ENCODE measurements at regions not wholly inside any gene's neighbourhood (a gene's known extent, or its start where the extent isn't known, plus 50 kb on each side); places are given as distances from the start of the nearest gene placed in this dataset.

DNA sequence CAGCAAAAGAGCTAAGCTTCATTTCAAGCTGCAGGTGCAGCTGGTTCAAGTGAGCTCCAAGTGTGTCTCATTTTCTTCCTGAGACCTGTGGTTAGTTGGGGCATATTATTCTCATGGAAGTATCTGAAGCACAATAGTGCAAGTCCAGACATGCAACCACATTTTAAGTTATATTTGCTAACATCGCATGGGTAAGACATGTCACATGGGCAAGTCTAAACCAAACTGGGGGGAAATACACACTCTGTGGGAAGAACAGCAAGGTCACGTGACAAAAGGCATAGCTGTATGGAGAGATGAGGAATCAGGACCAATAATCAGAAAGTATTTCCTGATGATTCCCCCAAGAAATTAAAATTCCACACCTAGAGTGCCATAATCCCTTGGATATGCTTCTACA is 94.9 kb upstream of the NDP start:
- no peak for TF ChIP-seq POLR2A (IDR thresholded peaks at IDR 0.05)
- no peak for TF ChIP-seq CTCF (IDR thresholded peaks at IDR 0.05 in 4 of 5, conservative IDR thresholded peaks at IDR 0.05 in 1 of 5)
